NT2/D1 (cell line): ENCODE measurements at regions not wholly inside any gene's neighbourhood (a gene's known extent, or its start where the extent isn't known, plus 50 kb on each side); places are given as distances from the start of the nearest gene placed in this dataset.

Experiments used
- YY1 ChIP-seq: IDR thresholded peaks from 2 replicates; pipeline ENCODE4 v1.6.1; 2011; ENCODE audit not compliant: insufficient read length, insufficient read depth
- ZNF274 ChIP-seq: IDR thresholded peaks from 2 replicates; pipeline ENCODE4 v1.6.1; 2011; ENCODE audit warnings: mild to moderate bottlenecking, low read depth, low read length

- TF ChIP-seq YY1 (no peak), ZNF274 (no peak)
Observed at GRCh38 chr2:51258301-51258700, 226.4 kb upstream of the NRXN1 start.
